HG02588 (cell line): ENCODE measurements at regions not wholly inside any gene's neighbourhood (a gene's known extent, or its start where the extent isn't known, plus 50 kb on each side); places are given as distances from the start of the nearest gene placed in this dataset.
"Not testable (repeated sequence)": the region's sequence is repeated elsewhere in the genome, so short reads cannot be mapped to it uniquely, and the experiment has no call there.

Experiments used
- ATAC-seq: cut with Tn5 transposase; IDR thresholded peaks from one replicate; pipeline ENCODE4 v1.9.1; 2021; ENCODE audit warnings: mild to moderate bottlenecking, moderate library complexity; ENCODE audit not compliant: unreplicated experiment

DNA sequence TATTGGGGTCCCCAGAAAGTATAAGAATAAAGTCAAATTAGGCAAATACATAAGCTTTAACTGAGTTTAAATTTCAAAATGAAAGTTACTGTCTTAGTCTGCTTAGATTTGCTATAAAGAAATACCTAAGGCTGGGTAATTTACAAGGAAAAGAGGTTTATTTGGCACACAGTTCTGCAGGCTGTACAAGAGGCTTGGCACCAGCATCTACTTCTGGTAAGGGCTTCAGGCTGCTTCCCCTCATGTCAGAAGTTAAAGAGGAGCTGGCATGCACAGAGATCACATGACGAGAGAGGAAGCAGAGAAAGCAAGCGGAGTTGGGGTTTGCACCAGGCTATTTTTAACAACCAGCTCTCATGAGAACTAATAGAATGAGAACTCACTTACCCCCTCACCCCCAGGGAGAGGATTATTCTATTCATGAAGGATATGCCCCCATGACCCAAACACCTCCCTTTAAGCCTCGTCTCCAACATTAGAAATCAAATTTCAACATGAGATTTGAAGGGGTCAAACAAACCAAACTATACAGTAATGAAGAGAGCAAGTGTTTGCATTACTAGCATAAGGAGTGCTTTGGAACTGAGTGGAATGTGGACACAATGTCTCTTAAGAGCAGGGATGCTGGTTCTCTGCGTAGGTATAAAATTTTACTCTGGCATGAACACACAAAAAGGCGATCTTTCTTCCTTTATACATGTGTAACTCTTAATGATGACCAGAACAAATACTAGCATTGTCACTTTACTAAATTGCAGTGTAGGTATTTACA lies 292.8 kb upstream of the PMFBP1 start:
- ATAC-seq = no peak

DNA sequence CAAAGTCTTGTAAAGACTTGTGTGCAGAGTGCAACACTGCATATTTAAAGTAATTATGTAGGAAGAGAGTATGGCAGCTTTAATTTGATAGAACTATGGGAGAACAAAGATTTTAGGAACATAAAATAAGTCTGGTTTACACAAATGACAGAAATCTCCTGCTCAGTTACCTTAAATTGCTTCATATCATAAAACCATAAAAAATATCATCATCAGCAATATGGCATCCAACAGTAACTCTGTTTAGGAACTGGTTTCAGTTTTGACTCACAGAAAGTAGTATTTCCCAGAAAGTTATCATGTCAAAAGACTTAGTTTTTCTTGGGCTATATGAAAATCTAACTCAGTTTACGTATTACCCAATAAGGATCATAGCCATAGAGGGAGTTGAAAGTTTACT lies 292.1 kb upstream of the PMFBP1 start:
- ATAC-seq = no peak

DNA sequence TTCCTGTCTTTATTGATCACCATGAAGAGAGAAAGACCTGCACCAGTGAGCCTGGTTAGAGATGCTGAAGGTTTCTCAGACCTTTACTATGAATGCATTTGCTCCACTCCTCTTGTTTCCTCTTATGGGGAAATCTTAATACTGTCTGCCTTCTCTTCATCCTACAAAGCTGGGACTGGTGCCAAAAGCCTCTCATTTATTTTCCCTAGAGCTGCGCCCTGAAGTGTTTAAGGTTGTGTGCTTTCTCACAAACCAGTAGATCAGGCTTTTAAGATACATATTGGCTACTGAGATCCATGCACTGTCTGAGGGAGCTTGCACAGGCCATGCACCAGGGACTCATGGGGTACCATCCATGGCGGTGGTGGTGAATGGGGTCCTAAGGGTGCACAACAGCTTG lies 286.1 kb upstream of the PMFBP1 start:
- ATAC-seq = no peak

DNA sequence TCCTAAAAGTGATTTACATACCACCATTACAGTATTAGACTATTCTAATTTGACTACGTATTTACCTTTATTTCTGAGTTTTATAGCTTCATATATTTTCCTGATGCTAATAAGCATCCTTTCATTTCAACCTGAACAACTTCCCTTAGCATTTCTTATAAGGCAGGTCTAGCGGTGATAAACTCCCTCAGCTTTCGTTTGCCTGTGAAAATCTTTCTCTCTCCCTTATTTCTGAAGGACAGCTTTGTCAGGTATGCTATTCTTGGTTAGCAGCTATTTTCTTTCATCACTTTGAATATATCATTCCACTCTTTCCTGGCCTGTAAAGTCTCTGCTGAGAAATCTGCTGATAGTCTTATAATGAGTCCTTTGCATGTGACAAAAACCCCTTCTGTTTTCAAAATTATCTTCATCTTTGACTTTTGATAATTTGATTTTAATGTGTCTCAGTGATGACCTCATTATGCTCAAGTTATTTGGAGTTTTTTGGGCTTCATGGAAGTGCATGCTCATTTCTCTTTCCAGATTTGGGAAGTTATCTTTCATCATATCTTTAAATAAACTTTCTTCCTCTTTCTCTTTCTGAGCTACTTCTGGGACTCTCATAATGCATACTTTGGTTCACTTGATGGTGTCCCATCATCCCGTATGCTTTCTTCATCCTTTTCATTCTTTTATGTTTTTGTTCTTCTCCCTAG lies 285.4 kb upstream of the PMFBP1 start:
- no peak for ATAC-seq

DNA sequence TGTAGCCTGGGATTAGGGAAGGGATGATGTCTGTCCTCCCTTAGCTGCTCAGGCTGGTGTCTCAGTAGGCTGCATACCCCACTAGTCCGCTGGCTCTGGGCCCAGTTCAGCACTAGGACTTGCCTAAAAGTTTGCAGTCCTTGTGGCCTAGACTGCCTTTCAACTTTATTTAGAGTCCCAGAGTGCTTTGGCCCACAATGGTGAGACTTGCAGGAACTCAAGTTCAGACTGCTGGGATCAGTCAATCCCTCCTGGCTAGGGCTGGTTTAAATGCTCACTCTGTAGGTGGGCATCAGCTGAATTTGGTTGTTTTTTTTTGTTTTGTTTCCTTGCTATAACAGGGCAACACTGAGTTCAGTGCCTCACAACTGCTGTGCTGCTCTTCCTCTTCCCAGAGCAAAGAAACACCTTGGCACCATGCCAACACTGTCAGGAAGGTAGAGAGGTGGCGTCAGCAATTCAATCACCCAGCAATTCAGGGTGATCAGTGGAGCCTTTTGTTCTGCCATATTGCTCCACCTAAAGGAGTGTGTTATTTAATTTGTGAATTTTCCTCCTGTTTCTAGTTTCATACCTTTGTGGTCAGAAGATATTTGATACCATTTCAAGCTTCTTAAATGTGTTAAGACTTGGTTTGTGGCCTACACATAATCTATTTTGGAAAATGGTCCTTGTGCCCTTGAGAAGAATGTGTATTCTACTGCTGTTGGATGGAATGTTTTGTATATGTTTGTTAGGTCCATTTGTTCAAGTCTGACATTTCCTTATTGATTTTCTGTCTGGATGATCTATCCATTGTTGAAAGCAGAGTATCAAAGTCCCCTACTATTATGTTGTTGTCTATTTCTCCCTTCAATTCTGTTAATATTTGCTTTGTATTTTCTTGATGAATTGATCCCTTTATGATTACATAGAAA lies 284.0 kb upstream of the PMFBP1 start:
- no peak for ATAC-seq

DNA sequence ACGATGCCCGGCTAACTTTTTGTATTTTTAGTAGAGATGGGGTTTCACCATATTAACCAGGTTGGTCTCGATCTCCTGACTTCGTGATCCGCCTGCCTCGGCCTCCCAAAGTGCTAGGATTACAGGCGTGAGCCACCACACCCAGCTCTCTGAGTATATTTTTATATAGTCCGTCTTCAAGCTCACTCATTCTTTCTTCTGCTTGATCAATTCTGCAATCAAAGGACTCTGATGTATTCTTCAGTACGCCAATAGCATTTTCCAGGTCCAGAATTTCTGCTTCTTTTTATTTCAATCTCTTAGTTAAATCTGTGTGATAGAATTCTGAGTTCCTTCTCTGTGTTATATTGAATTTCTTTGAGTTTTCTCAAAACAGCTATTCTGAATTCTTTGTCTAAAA lies 281.9 kb upstream of the PMFBP1 start:
- not testable (repeated sequence) for ATAC-seq

DNA sequence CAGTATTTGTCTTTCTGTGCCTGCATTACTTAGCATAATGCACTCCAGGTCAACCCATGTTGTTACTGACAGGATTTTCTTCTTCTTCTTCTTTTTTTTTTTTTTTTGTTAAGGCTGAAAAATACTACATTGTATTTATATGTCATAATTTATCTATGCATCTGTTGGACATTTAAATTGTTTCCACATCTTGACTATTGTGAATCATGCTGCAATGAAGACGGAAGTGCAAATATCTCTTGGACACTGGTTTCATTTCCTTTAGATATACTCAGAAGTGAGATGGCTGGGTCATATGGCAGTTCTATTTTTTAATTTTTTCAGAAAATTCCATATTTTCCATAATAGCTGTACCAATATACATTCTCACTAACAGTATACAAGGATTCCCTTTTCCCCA lies 272.7 kb upstream of the PMFBP1 start:
- ATAC-seq = no peak

DNA sequence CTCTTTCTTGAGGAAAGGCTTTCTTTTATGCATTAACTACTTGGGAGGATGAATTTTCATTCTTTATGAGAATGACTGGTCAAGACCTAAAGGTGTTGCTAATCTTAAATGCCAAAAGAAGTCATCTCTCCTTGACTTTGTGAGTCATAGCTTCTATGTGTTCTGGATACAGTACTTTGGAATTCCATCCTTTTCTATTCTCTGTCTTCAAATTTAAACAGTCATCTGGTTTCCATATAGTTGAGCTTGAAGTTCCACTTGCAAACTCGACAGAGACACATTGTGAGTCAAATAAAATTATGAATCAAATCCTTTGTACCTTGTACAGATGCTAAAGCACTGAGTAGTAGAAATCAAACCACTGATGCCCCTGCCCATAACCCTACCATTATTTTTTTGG lies 271.9 kb upstream of the PMFBP1 start:
- ATAC-seq = no peak

DNA sequence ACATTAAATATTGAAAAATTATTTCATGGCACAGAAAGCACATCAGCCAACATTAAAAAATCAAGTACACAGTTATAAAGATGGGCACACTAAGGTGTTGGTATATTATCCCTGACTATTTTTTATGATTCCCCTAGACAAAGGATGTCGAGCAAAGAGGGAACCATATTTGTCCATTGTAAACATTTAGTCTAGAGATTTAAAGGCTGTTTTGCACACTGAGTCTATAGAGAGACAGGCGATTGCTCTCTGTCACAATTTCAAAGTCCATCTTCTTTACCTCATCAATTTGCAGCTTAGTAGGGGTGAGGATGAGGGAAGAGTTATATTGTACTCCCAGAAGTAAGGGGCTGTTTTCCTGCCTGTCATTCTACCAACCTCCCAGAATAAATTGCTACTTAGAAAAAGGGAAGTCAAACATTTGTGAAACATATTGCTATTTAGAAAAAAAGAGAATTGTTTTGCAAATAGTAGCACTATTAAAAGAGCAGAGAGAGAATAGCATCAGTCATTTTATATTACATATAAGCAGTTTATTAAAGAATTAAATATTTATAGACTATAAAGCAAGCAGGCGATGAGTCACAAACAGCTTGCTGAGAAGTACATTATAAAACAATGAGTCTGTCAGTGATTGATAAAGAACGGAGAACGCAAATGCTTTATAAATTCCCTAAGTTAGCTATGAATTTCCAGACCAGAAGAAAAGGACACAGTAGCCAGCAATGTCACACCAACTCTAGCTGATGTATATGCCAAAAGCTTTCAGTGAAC lies 270.6 kb upstream of the PMFBP1 start:
- no peak for ATAC-seq

DNA sequence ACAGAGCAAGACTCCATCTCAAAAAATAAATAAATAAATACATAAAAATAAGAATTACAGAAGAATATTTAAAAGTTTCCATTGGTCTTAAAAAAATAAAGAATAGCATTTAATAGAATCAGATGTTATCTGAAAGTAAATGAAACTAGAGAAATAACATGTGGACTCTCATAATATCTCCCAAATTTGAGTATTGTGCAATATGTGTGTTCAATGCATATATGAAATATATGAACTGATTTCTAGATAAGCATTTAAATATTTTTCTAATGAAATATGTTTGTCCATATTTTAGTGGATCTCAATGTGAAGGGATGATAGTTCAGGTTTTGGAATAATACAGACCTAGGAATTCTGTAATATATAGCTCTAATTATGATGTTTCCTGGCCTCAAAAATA lies 265.9 kb upstream of the PMFBP1 start:
- ATAC-seq = no peak

DNA sequence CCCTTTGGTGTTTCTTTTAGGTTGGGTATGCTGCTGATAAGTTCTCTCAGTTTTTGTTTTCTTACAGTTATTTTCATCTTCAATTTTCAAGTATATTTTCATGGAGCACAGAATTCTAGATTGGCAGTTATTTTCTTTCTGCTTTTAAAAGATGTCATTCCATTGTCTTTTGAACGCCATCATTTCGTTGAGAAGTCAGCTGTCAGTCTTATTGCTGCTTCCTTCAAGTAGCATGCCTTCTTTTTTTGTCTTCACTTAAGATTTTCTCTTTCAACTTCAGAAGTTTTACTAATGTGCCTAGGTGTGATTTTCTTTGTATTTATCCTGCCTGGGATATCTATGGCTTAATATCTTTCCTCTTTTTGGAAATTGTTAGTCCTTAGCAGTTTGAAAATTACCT lies 262.2 kb upstream of the PMFBP1 start:
- no peak for ATAC-seq

DNA sequence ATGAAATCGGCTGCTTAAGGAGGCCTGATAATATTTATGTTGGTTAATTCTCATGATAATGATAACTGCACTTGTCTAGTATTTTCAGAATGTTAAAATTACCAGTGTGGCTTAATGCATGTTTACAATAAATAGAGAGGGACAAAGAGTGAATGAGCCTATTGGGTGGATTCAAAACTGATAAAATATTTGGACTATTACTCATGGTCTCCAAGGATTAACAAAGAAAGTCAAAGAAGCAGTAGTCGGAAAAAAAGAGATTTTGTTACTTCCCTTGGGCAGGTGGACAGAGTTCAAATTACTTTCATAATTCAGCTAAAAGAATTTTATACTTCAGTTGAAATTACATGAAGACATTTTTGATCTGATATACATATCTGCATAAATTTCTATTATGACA lies 258.2 kb upstream of the PMFBP1 start:
- no peak for ATAC-seq

DNA sequence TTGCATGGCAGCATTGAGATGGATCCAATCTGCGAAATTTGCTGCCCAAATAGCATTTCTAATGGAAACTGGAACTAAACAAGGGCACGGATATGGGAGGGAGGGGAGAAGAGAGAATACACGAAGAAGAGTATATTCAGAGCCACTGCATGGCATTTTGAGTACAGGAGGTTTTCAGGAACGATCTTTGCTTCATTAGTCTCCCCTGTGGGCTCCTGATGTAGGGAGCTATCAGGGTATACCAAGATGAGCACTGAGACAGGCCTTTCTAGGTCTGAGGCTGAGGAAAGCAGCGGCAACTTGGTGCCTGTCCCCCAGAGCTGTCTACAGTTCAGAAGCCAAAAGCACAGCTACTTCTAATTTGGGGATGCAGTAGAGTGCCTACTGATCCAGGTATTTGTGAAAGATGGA lies 257.7 kb upstream of the PMFBP1 start:
- ATAC-seq = no peak

DNA sequence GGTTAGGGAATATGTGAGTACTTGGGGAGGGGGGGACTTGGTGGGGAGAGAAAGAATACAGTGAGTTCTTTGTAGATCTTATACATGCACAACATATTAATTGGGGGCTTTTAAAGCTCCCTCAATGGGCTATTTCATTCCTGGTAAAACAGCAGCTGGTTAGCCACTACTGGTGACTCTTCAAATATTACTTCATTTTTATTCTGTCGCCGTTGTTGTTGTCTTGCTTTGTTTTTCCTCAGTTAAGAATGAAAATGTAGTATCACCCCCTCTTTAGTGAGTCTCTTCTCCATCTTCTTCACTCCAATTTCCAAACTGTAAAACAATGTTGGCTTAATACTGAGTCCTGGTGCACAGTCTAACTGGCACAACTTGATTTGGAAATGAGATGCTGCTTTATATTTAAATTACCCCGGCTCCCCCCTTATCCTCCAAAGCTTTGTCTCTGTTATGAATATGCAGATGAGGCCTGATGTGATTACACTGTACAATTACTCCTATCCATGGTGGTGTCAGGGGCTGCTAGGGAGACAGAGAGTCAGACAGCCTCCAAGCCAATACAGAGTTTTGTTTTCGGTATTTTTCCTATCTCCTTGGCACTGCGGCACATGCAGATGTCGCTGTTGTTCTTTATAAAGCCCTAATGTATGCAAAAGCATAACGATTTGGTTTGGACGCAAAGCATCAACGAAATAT lies 256.9 kb upstream of the PMFBP1 start:
- no peak for ATAC-seq

DNA sequence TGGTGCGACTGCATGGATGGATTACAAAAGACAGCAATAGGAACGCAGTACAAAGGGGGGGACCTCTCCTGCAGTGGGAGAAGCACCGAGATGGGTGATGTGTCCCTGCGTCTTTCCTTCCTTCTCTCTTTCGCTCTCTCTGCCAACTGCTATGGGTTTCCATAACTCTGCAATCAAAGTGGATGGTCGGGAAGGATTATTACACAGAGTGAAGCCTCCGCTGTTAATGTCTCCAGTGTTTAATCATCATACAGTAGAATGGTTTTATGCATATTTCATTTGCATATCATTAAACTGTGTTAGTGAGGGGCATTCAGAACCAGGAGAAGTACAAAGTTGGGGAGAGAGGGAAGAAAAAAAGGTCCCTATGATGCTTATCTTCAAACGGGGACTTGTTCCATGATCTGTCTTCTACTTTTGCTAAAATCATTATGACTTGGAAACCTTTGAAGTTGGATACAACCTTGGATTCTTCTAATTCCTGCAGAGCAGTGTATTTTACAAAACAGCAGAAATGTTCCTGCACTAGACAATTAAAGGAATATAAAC lies 255.9 kb upstream of the PMFBP1 start:
- ATAC-seq = no peak

DNA sequence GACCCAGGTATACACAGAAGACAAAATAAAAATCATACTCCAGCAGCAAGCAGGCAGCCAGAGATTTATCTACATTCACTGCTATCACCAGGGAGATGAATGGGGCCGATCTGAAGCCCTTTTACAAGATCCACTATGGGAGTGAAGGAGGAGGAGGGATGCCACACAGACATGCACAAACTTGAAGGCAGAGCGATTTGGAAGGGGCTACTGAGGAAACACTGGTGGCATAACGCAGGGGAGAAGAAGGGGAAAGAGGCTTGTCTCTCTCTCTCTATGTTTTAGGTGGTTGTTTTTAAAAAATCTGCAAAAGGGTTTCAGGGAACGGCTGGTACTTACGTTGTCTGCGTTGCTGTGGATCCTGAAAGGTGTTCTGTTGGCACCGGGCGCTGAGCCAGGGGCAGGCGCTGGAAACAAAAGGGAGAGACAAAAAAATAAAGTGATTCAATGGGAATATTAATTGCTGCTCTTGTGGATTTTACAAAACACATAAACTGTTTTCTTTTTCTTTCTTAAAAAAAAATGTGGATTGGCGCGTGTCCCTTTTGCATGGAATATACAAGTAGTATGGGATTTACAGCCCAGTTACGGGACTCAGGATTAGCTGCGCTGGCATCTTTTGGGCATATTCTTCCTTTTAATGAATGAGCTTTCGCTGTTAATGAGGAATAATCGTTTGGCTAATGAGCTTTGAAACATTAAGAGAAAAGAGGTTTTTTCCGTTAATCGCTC lies 255.3 kb upstream of the PMFBP1 start:
- ATAC-seq = no peak

DNA sequence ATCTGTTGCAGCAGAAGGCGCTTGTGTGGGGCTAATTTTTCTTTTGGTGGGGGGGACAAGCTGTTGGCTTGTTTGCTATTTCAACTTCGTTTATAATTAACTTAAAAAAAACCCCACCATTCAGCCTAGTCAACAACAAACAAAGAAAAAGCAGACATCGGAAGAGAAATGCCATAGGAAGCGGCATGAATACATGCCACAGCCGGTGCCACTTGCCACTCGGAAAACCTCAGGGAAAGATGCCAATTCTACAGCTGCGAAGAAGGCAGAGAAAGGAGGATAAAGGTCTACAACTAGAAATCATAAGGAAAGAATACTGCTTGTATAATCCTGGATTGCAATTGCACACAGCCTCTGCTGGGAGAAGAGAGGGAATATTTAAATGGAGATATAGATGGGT lies 254.4 kb upstream of the PMFBP1 start:
- ATAC-seq = no peak

DNA sequence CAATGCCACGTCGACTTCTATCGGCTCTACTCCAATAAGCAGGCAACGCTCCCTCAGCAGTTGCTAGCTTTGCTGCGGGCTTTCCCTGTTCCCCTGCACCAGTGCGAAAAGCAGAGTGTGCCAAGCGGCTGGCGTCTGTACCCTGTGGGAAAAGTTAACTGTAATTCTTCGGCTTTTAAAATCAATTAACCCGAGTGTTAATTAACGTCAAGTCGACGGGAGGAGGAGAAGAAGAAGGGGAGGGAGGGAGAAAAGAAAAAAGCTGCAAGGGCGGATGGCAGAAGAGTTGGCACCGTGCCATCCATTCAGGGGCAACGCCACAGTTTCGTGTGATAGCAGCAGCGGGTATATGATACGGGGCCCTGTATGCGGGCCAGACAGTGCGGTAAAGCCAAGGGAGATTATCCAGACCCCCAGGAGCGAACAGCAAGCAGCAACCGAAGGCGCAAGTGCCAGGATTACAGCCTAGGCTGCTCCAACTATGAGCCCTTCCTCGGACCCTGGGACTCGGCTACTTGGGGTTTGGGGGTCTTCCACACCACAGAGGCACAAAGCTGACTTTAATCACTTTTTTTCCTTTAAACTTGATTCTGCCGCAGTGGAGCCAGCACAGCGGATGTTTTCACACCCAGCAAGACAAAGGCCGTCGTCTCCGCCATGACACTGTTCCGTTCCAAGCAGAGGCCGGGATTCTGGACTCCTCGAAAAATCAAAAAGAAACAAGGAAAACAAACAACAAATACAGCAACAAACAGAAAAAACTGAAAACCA lies 253.8 kb upstream of the PMFBP1 start:
- no peak for ATAC-seq

DNA sequence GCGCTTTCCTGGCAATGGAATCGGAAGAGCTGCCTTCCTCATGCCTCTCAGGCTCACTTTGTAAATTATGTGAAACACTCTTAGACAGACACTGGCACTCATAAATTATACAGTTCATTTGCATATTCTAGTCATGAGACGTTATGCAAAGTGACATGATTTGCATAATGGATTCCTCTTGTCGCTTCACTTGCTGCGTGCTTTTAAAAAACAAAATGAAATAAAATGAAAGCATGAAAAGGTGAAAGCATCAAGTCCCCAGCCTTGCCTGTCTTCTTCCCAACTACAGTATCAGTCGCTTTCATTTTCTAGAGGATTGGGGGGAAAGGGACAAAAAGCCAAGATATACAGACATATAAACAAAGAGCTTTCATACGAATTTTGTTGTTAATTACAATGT lies 252.8 kb upstream of the PMFBP1 start:
- ATAC-seq = no peak
